ENCODE measurements at regions not wholly inside any gene's neighbourhood (a gene's known extent, or its start where the extent isn't known, plus 50 kb on each side); places are given as distances from the start of the nearest gene placed in this dataset.

DNA sequence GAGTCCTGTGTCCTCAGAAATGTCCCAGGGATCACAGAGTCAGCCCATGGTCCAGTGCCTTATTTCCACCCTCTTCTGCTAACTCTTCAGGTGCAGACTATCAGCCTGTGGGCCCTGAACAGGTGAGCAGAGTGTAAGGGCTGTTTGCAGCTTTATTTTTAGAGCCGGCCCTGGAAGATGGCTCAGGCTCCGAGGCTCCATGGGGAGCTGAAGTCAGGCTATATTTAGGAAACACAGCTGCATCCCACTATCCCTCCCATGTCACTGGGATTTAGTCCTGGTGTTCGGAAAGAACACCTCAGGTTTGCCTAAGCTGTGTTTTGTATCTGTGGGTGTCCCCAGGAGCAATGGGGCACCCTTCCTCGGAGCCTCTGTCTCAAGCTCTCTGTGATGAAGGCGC, 126.9 kb downstream of the RPS24 start:
- DNase-seq (ENCODE audit: low read depth in 4 of 4, low spot score in 1 of 4) = no peak

DNA sequence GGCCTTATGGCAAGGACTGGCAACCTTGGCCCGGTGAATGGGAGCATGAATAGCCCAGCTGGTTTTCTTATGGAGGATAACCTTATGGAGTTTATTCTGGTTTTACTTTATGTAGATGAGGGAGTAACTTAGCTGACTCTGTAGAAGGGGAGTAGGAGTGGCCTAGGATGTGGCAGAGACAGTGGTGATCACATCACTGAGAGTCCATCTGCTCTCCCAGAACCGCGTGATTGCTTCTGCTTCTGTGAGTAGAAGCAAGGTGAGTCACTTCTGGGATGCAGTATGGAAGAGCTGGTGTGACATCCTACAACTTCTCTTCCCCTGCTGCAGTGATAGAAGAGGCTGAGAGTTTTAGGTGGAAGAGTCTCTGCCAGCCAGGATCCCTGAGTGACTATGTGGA, 129.2 kb downstream of the RPS24 start:
- DNase-seq (ENCODE audit: low read depth in 4 of 4, low spot score in 1 of 4) = no peak

DNA sequence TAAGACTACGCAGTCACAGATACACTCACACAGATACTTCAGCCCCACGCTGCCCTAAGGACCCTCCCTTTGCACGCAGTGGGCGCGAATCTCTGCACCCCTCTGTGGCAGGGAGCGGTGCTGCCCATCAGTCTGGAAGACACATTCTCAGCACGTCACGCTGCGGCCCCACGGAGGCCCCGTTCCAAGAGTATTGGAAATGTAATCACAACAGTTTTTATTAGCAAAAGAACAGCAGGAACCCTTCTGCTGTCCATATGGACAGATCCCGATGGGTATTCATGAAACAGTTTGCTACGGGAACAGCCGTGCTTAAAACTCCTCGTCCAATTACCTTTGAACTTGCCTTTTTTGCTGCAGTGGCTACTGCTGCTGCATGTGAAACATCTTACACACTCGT, 131.0 kb downstream of the RPS24 start:
- no peak for DNase-seq (ENCODE audit: low read depth in 4 of 4, low spot score in 1 of 4)

DNA sequence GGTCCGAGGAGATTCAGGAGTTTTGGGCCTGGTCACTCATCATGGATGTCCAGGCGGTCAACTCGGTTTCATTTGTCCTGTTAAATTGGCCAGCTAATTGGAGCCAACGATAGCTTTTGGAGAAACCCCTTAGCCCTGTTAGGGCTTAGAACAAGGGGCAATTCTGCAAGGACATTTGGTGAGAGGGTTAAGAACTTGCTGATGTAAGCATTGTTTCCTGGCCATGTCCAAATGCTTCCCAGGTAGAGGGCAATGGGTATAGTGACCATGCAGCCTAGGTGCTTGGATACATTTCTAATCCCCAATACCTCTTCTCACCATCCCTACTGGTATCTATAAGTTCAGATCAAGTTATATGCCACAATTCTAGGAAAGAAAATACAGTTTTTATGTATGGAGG, 131.5 kb downstream of the RPS24 start:
- DNase-seq (ENCODE audit: low read depth in 4 of 4, low spot score in 1 of 4) = no peak

DNA sequence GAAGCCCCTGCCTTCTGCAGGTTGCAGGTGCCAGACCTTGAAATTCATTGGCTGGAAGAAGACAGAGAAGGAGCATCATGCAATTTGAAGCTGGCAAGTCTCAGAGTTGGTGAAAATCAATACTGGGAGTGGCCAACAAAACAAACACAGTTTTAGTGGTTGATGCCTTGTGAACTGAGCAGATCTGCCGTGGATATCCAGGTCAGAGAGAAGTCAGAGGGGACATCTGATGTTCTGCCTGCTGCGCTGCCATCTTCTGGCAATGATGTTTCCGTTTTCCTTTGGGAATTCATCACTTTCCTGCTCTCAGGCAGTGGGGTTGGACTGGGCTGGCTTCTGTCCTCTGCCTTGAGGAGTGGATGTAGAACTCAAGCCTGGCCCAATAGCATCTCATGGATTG, 132.0 kb downstream of the RPS24 start:
- no peak for DNase-seq (ENCODE audit: low read depth in 4 of 4, low spot score in 1 of 4)

DNA sequence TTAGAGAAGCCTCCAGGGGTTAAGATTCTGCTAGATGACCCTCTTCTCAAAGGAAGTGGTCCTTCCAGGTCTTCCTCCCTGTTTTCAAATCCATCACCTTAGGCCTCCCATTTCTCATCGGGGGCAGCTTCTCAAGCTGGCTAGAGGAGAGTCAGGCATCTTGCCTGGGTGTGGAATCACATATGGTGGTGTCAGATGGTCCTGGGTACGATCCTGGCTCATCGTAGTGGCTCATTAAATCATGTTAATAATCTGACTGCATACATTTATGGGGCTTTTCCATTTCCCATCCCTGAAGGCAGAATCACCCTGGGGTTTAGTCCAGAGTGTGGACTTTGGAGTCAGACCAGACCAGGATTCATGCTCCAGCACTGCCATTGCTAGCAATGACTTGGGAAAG, 132.6 kb downstream of the RPS24 start:
- DNase-seq (ENCODE audit: low read depth in 4 of 4, low spot score in 1 of 4) = no peak

DNA sequence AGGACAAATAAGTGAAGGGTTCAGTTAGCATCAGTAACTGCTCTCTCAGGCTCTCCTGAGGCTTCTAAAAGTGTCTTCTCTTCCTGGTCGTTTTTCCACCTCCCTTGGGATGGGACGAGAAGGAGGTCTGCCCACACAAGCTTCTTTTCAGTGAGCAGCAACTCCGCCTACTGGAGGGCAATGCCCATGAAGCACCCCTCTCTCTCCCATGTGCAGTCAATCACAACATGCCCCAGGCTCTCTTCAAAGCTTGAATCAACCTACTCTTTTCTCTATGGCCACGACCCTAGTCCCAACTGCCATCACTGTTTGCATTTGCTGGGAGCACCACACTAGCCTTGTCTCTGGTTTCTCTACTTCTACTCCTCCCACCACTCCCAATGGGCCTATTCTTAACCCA, 135.6 kb downstream of the RPS24 start:
- DNase-seq (ENCODE audit: low read depth in 4 of 4, low spot score in 1 of 4) = no peak

DNA sequence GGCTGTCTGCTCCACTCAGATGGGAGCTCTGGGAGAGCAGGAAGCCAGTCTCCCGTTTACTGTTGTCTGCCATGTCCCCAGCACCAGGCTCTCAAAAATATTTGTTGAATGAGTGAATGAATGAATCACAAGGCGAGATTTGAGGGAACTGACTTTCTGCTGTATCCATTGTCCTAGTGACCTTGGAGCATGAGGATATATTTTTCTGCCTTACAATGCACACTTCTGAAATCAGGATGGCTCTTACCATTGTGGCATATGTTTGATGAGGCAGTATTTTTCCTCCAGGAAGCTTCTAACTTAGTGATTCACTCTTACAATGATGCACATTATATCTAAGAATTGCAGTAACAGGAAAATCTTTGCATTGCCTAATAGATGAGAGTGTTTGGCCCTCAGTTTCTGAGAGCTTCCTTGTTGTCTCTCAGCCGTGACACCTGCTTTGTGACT, 136.4 kb downstream of the RPS24 start:
- no peak for DNase-seq (ENCODE audit: low read depth in 4 of 4, low spot score in 1 of 4)

DNA sequence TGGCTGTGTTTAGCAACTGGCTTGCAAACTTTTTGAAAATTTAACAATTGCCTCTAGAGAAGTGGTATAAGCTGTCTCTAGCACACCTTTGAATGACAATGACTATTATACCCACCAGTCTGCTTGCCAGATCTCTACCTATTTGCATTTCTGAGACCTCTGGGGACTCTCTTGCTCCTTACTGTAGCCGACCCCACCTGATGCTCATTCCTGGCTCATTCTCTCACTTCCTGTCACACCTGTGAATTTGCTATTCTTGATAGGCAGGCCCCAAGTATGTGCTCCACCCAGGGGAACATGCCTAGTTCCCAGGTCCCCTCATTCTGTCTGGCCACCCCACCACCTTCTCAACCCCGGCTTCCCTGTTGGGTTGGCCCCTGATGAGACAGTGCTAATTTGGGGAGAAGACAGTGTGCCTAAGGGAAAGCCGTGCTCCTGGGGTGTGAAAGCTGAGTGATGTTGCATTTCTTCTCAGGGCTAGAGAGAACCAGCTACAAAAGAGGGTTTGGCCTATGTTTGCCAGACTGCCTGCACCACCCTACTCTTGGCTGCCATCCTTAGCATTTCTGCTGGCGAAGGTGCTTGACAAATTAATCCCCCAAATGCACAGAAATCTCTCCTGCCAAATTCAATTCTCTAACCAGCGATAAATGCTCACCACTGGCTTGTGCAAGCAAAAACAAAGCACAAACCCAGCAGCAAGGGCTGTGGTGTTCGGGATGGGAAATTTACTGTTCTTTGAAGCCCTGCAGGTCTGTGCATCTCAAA, 138.2 kb downstream of the RPS24 start:
- DNase-seq (ENCODE audit: low read depth in 4 of 4, low spot score in 1 of 4) = no peak

DNA sequence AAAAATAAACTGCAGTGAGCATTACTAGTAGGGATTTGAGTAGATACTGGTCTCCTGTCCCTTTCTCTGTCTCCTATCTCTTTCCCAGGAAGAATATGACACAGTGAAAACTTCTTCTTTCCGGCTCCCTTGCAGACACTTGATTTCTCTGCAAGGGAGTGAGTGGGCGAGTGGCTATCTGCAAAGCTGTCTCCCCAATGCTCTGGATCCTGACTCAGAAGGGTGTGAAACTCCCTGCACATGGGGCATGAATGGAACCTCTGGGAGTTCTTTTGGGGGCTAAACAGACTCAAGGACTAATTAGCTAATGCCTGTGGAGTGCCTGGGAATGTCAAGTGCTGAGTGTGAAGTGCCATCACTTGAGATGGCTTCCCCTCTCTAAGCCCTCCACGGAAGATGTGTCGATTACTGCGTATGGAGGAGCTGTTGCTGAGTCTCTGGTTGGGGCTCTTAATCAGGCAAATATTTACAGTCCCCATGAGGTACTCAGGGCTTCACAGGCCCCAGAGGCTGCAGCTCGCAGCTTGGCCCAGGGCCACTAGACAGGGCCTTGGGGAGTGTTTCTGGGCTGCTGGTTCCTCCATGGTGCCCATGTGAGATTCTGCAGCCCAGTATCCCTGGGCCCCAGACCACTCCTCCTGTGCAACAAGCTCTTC, 139.8 kb downstream of the RPS24 start:
- no peak for DNase-seq (ENCODE audit: low read depth in 4 of 4, low spot score in 1 of 4)

DNA sequence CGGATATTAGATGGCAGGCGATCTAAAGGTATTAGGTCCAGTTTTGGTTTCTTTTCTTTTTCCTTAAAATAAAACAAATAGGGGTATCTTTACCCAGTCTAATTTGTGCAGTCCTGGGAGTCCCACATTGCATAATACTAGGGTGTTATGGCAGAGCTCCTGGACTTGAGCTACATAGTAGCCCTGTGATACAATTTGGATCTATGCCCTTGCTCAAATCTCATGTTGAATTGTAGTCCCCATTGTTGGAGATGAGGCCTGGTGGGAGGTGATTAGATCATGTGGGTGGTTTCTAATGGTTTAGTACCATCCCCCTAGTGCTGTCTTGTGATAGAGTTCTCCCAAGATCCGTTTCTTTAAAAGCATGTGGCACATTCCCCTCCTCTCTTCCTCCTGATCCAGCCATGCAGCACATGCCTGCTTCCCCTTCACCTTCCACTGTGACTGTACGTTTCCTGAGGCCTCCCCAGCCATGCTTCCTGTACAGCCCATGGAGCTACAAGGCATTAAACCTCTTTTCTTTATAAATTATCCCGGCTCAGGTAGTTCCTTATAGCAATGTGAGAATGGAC, 141.9 kb downstream of the RPS24 start:
- DNase-seq (ENCODE audit: low read depth in 4 of 4, low spot score in 1 of 4) = no peak

DNA sequence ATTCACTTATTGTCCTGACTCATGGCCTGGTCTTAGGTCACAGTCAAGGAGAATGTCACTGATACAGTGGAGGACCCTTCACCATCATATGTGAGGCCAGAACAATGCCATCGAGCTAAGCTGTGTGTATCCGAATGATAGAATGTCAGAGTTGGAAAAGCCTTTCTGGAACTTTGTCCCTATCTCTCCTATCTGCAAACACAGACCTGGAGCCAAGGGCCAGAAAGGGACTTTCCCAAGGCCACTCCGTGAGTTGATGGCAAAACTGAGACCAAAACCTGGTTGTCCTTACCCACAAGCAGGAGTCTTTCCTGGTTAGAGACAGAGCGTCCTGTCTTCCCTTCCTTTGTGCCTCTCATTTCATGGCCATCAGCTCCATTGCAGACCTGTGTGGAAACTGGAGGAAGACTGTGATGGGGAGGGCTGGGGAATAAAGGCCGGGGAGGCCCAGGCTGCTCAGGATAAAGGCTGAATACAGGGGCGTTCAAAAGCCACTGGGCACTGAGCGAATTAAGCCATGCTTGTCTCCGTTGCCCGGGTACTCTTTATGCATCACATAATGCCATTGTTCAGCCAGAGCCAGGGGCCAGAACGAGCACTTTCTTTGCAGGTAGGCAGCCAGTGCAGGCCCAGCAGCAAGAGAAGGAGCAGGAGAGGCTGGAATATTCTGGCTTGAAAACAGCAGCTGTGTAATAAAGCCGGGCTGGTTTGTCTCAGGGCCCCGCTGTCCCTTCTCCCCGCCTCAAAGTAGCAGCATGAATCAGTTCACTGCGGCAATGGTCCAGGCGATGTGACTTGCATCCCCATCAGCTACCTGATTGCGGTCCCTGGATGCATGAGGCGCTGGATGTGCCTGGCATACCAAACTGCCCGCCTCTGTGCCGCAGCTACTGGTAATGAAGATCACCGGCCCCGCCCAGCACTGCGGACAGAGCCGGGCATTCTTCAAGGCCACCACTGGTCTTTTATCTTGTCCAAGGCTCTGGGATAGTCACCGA, 143.0 kb downstream of the RPS24 start:
- DNase-seq (ENCODE audit: low read depth in 4 of 4, low spot score in 1 of 4) = no peak

DNA sequence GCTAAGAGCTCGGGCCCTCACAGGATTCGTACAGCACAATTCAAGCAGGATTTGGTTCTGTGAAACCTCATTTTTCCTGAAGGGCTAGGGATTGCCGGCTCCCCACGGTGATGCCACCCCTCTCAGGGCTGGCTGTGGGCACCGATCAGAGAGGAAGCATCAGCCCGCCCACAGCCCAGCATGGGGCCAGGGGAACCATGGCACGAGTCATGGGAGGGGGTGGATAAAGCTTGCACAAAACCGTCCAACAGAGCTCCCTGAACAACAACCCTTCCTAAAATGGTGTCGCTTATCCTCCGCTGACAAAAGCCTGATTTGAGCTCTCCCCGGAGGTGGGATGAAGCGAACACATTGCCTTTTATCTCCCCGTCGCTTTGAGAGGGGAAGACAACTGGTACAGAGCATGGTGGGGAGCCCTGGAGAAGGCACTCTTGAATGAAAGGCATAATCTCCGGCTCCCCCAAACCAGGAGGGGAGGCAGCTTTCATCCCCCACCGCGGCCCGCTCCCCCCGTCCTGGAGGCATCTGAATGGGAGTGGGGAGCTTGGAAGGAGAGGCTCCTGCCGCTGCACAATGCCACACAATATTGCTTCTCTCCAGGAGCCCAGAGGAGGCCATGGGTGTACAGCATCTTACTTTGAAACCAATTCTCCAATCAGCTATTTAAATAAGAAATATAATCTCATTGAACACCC, 144.0 kb downstream of the RPS24 start:
- DNase-seq (ENCODE audit: low read depth in 4 of 4, low spot score in 1 of 4) = no peak

DNA sequence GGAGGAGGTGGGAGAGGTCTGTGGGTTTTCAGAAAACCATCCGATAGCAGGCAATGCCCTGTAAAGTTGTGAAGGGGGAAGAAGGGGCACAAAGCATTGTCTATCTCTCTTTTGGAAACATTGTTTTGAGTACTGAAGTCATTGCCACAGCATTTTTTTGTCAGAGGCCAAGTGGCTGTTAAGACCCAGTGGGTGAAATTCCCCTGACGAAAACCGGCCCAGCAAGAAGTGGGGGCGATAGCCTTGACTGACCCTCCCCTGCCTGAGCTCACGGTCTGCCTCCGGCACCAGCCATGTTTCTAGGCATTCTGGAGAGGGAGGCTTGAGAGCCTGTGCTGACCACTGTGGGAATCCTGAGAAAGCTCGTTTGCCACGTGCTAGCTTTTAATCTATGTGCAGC, 144.7 kb downstream of the RPS24 start:
- DNase-seq (ENCODE audit: low read depth in 4 of 4, low spot score in 1 of 4) = no peak

DNA sequence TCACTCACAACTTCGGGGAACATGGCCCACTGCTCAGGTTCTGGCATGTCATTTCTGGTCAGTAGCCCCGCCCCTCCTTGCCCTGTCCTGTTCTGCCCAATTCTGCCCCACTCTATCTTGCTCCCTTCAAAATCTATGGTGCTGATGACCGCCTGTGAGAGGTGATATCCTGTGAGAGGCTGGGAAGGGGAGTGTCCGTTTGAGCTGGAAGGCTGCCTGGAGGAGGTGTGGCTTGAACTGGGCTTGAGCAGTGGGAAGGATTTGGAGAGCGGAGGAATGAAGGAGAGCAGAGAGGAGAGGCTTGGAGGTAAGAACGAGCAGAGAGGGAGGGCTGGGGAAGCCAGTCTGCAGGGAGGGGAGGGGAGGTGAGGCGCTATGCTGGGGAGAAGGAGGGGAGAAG, 145.3 kb downstream of the RPS24 start:
- no peak for DNase-seq (ENCODE audit: low read depth in 4 of 4, low spot score in 1 of 4)

DNA sequence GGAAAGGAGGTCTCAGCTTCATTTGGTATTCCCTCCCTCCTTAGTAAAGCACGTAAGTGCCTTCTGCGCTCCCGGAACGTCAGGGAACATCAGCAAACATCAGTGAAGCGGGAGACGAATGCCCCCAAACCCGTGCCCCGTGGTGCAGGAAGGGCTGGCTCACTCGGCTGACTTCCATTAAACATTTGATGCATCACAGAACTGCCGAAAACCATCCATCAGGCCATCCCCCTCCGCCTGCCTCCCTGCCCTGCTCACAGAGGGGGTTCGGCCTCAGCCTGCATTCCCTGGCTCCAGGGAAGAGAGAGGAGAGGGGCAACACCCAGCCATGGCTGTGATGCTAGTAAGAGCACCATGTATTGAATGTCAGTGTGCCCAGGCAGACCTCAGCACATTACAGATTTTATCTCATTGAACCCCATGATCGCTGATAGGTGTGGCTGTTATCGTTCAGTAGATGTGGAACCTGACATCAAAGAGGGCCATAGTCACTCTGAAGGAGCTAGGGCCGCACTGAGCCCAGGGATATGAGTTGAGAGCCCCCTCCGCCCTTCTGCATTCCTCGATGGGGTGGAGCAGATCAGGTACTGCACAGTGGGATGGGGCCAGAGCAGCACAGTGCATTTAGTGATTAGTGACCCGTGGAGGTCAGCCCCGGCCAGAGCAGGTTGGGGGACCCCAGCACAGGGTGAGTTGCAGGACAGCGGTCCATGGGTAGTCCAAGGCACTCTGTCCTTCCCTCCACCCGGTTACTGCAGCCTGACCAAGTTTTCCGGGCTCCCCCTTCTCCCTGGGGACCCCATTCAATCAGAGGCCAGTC, 146.4 kb downstream of the RPS24 start:
- no peak for DNase-seq (ENCODE audit: low read depth in 4 of 4, low spot score in 1 of 4)

DNA sequence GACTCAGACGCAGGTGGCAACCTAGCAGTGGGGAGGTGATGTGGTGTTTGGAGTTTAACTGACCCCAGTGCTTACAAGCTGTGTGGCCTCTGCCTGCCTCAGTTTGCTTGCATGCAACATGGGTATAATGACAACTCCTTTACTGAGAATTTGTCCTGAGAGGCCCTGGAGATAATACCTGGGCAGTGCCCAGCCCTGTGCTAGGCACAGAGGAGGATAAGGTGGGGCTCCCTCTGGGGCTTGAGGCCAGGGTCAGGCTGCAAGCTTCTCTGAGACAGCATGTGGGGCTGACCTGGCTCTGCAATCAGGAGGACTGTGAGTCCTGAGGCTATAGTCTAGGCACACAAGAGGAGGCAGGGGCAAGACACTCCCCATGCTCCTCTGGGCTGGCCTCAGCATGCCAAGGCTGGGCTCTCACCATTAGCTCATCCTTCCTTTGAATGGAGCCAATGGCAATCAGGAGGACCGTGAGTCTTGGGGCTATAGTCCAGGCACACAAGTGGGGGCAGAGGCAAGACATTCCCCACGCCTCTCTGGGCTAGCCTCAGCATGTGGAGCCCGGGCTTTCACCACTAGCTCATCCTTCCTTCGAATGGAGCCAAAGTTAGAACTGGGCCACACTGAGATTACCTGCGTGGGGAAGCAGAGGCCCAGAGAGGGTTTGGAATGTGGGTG, 147.9 kb downstream of the RPS24 start:
- DNase-seq (ENCODE audit: low read depth in 4 of 4, low spot score in 1 of 4) = no peak

DNA sequence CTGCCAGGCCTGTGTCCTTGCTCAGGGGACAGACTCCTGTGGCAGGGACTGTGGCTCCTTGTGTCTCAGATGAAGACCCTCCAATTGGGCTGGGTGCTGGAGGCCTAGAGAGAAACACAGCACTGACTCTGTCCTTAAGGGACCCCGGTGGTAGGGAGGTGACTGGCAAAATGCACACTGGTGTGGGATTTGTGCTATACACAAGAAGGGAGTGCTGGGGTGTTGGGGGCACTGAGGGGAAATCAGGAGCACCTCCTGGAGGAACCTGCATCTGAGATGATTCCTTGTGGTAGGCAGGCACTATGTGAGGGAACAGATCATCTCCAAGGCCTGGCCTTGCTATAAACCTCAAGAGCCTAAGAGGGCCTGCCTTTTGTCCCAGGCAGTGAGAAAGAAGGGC, 149.2 kb downstream of the RPS24 start:
- no peak for DNase-seq (ENCODE audit: low read depth in 4 of 4, low spot score in 1 of 4)
